ENCODE measurements at regions not wholly inside any gene's neighbourhood (a gene's known extent, or its start where the extent isn't known, plus 50 kb on each side); places are given as distances from the start of the nearest gene placed in this dataset.
"Not testable (repeated sequence)": the region's sequence is repeated elsewhere in the genome, so short reads cannot be mapped to it uniquely, and the experiment has no call there.

- Histone ChIP-seq H3K79me2 (ENCODE audit: insufficient read depth, low read depth, low read length) (no peaks in the 10 kb centered on the region), H3K4me3 (ENCODE audit: low read depth, low read length, poor library complexity, severe bottlenecking) (no peak overlapping the region), H3K4me1 (ENCODE audit: insufficient read depth, low read length, poor library complexity, severe bottlenecking) (peaks cover 18% of the 10 kb centered on the region), H3K27ac (ENCODE audit: low read depth, low read length, poor library complexity, severe bottlenecking) (no peak overlapping the region), H3K4me2 (ENCODE audit: low read length) (no peak overlapping the region), H3K9me3 (ENCODE audit: low read length) (no peaks in the 10 kb centered on the region), H2AFZ (ENCODE audit: low read length) (no peak overlapping the region), H4K20me1 (ENCODE audit: insufficient read depth, low read length) (no peaks in the 10 kb centered on the region), H3K9me2 (ENCODE audit: insufficient read depth, low read length) (no peaks in the 10 kb centered on the region), H3K36me3 (ENCODE audit: insufficient read depth, low read length) (no peaks in the 10 kb centered on the region)
- no TSS peak for BruUV-seq (replicated peaks)
- no peak for DNase-seq (ENCODE audit: low spot score)
- intact Hi-C loops (cut with micrococcal nuclease; ENCODE audit: unreplicated experiment): no loop called here
- CTCF ChIA-PET (ENCODE audit: unreplicated experiment): no interaction called here
- POLR2A ChIA-PET: no interaction called here
- no peak for TF ChIP-seq EZH2phosphoT487 (IDR thresholded peaks at IDR 0.05; ENCODE audit: borderline replicate concordance, low read depth, low read length)
Measured at GRCh38 chr18:9021458-9021857, 81.0 kb upstream of the NDUFV2 start.

- Histone ChIP-seq H4K20me1 (ENCODE audit: insufficient read depth, low read length) (no peaks in the 10 kb centered on the region), H2AFZ (ENCODE audit: low read length) (no peak overlapping the region), H3K36me3 (ENCODE audit: insufficient read depth, low read length) (no peaks in the 10 kb centered on the region), H3K4me3 (ENCODE audit: low read depth, low read length, poor library complexity, severe bottlenecking) (no peak overlapping the region), H3K9me3 (ENCODE audit: low read length) (no peaks in the 10 kb centered on the region), H3K79me2 (ENCODE audit: insufficient read depth, low read depth, low read length) (no peaks in the 10 kb centered on the region), H3K4me2 (ENCODE audit: low read length) (no peak overlapping the region), H3K27ac (ENCODE audit: low read depth, low read length, poor library complexity, severe bottlenecking) (no peak overlapping the region), H3K9me2 (ENCODE audit: insufficient read depth, low read length) (no peaks in the 10 kb centered on the region), H3K4me1 (ENCODE audit: insufficient read depth, low read length, poor library complexity, severe bottlenecking) (peaks cover 7% of the 10 kb centered on the region)
- TF ChIP-seq EZH2phosphoT487 (IDR thresholded peaks at IDR 0.05; ENCODE audit: borderline replicate concordance, low read depth, low read length): no peak
- no peak for TF ChIP-seq CTCF (conservative IDR thresholded peaks at IDR 0.05; ENCODE audit: low read length)
- BruUV-seq (replicated peaks): no TSS peak
- CTCF ChIA-PET (ENCODE audit: unreplicated experiment): no interaction called here
- DNase-seq (ENCODE audit: low spot score): no peak
- intact Hi-C loops (cut with micrococcal nuclease; ENCODE audit: unreplicated experiment): no loop called here
- POLR2A ChIA-PET: interaction anchor here (0.9 kb wide), 1 partner anchor 12 kb away, joined by 5 read pairs; no protein-coding TSS in a partner anchor
Measured at GRCh38 chr18:9022397-9023155, 79.9 kb upstream of the NDUFV2 start.

- H3K4me3 ChIP-seq (ENCODE audit: low read depth, low read length, poor library complexity, severe bottlenecking); POLR2A ChIA-PET; H3K36me3 ChIP-seq (ENCODE audit: insufficient read depth, low read length); H3K9me3 ChIP-seq (ENCODE audit: low read length); H4K20me1 ChIP-seq (ENCODE audit: insufficient read depth, low read length); H3K79me2 ChIP-seq (ENCODE audit: insufficient read depth, low read depth, low read length); CTCF ChIA-PET (ENCODE audit: unreplicated experiment); H3K4me2 ChIP-seq (ENCODE audit: low read length); H3K27ac ChIP-seq (ENCODE audit: low read depth, low read length, poor library complexity, severe bottlenecking); BruUV-seq (replicated peaks); H2AFZ ChIP-seq (ENCODE audit: low read length); DNase-seq (ENCODE audit: low spot score); H3K4me1 ChIP-seq (ENCODE audit: insufficient read depth, low read length, poor library complexity, severe bottlenecking); intact Hi-C loops (cut with micrococcal nuclease; ENCODE audit: unreplicated experiment); H3K9me2 ChIP-seq (ENCODE audit: insufficient read depth, low read length): not testable (repeated sequence)
Measured at GRCh38 chr18:9024031-9024646, 78.4 kb upstream of the NDUFV2 start.

Measured in OCI-LY7 (cell line).